GM12878 (cell line): ENCODE measurements at regions not wholly inside any gene's neighbourhood (a gene's known extent, or its start where the extent isn't known, plus 50 kb on each side); places are given as distances from the start of the nearest gene placed in this dataset.

Experiments used
- ATAC-seq: fragments of 200-7000 bp; cut with Tn5 transposase; 3 replicates; pipeline ENCODE4 v1.9.1; 2020; ENCODE audit warnings: mild to moderate bottlenecking, moderate library complexity
- BruUV-seq: library from RNA; stranded (reverse); fragments of 400-500 nt; replicated peaks from 2 replicates; lab custom pipeline; 2021; lab: Mats Ljungman, UMichigan
- CTCF ChIA-PET: fragments of 300-600 bp; sonication (Branson Sonifier 250); formaldehyde crosslinking; extraction: SDS; loops from one replicate; lab custom pipeline; 2021; ENCODE audit warnings: inconsistent platforms; lab: Yijun Ruan, JAX
- POLR2A ChIA-PET: fragments of 350-600 bp; formaldehyde crosslinking; extraction: SDS; loops from one replicate; lab custom pipeline; 2021; ENCODE audit warnings: inconsistent platforms; lab: Charles Lee
- RAD21 ChIA-PET: fragments of 300-600 bp; sonication (Branson Sonifier 250); formaldehyde crosslinking; loops from one replicate; lab custom pipeline; 2023; ENCODE audit warnings: antibody characterized with exemption; ENCODE audit not compliant: unreplicated experiment; lab: Charles Lee
- SMC1A ChIA-PET: fragments of 300-600 bp; sonication (Branson Sonifier 250); formaldehyde crosslinking; loops from one replicate; lab custom pipeline; 2023; ENCODE audit not compliant: unreplicated experiment, uncharacterized antibody; lab: Charles Lee
- DNase-seq: peaks from one replicate; pipeline ENCODE4 v3.0.0-alpha.2; 2011; ENCODE audit warnings: low read depth, low spot score
- FAIRE-seq: peaks from 3 replicates; lab custom pipeline; 2011; peaks lifted over from hg19 to GRCh38; lab: Jason Lieb, UNC
- H2AFZ ChIP-seq: 2 replicates; pipeline ENCODE4 v1.6.0; 2011; ENCODE audit warnings: low read depth, low read length, control low read depth; ENCODE audit not compliant: control insufficient read depth
- H3K27ac ChIP-seq: 2 replicates; pipeline ENCODE4 v1.5.1; 2011; ENCODE audit warnings: control low read depth; ENCODE audit not compliant: control insufficient read depth, insufficient read depth
- H3K27me3 ChIP-seq, 2 experiments: replicated peaks in 1 of 2; 2 replicates each; pipeline versions ENCODE4 v1.6.0 to v1.6.1; 2011; ENCODE audit warnings: low read length in 1 of 2; ENCODE audit not compliant: control insufficient read depth in 2 of 2, insufficient read depth in 2 of 2
- H3K36me3 ChIP-seq, 2 experiments: 2 replicates each; pipeline ENCODE4 v1.5.1; 2011; ENCODE audit warnings: low read length in 1 of 2; ENCODE audit not compliant: control insufficient read depth in 2 of 2, insufficient read depth in 2 of 2
- H3K4me1 ChIP-seq: 2 replicates; pipeline ENCODE4 v1.6.1; 2011; ENCODE audit warnings: mild to moderate bottlenecking, low read length, moderate library complexity, mixed read lengths; ENCODE audit not compliant: control insufficient read depth, insufficient read depth
- H3K4me2 ChIP-seq: 2 replicates; pipeline ENCODE4 v1.6.0; 2011; ENCODE audit warnings: control low read depth; ENCODE audit not compliant: control insufficient read depth, insufficient read depth
- H3K4me3 ChIP-seq: fragments of 200-600 bp; sonication (generic); 2 replicates; pipeline ENCODE4 v1.5.1; 2016
- H3K79me2 ChIP-seq: 2 replicates; pipeline ENCODE4 v1.6.0; 2011; ENCODE audit warnings: low read length; ENCODE audit not compliant: control insufficient read depth, insufficient read depth
- H3K9ac ChIP-seq: 2 replicates; pipeline ENCODE4 v1.8.0; 2011; ENCODE audit warnings: low read length, control low read depth, mixed read lengths; ENCODE audit not compliant: control insufficient read depth, insufficient read depth
- H3K9me3 ChIP-seq: replicated peaks from 3 replicates; pipeline ENCODE4 v1.5.1; 2011; ENCODE audit warnings: mild to moderate bottlenecking, low read length; ENCODE audit not compliant: control insufficient read depth, insufficient read depth
- H4K20me1 ChIP-seq: 2 replicates; pipeline ENCODE4 v1.6.0; 2011; ENCODE audit not compliant: control insufficient read depth, insufficient read depth
- CHD4 ChIP-seq: fragments of 200-600 bp; sonication (generic); IDR thresholded peaks from 2 replicates; pipeline ENCODE4 v1.6.1; 2016; ENCODE audit warnings: mild to moderate bottlenecking
- EED ChIP-seq: sonication (generic); IDR thresholded peaks from 2 replicates; pipeline ENCODE4 v1.6.1; 2016; ENCODE audit warnings: antibody characterized with exemption, low read depth
- ETV6 ChIP-seq, 2 experiments: fragments of 450-650 bp in 1 of 2; IDR thresholded peaks in 1 of 2; conservative IDR thresholded peaks in 1 of 2; 2 replicates each; pipeline ENCODE4 v1.6.1; 2014; ENCODE audit warnings: antibody characterized with exemption in 1 of 2, borderline replicate concordance in 1 of 2, low read depth in 1 of 2, mild to moderate bottlenecking in 1 of 2, moderate library complexity in 1 of 2
- GATAD2B ChIP-seq: fragments of 450-650 bp; conservative IDR thresholded peaks from 2 replicates; pipeline ENCODE4 v1.6.1; 2017; ENCODE audit warnings: low read depth, mild to moderate bottlenecking, moderate library complexity
- HCFC1 ChIP-seq: fragments of 150-350 bp; IDR thresholded peaks from 2 replicates; pipeline ENCODE4 v1.6.1; 2014; ENCODE audit warnings: low read length
- HDAC2 ChIP-seq: fragments of 200-600 bp; sonication (generic); IDR thresholded peaks from 2 replicates; pipeline ENCODE4 v1.6.1; 2017
- IRF4 ChIP-seq: IDR thresholded peaks from 2 replicates; pipeline ENCODE4 v1.6.1; 2011; ENCODE audit warnings: low read depth, low read length
- JUND ChIP-seq: IDR thresholded peaks from 2 replicates; pipeline ENCODE4 v1.6.1; 2012; ENCODE audit warnings: low read depth, mild to moderate bottlenecking, low read length, improper control_type of control experiment, moderate library complexity
- KAT2A ChIP-seq: conservative IDR thresholded peaks from 2 replicates; pipeline ENCODE4 v1.6.1; 2011; ENCODE audit warnings: low read depth, low read length; ENCODE audit not compliant: control insufficient read depth
- KDM1A ChIP-seq: fragments of 200-600 bp; sonication (generic); IDR thresholded peaks from 2 replicates; pipeline ENCODE4 v1.6.1; 2016; ENCODE audit warnings: borderline replicate concordance
- NR2F1 ChIP-seq: fragments of 450-650 bp; conservative IDR thresholded peaks from 2 replicates; pipeline ENCODE4 v1.6.1; 2017; ENCODE audit warnings: mild to moderate bottlenecking
- PAX5 ChIP-seq: IDR thresholded peaks from 2 replicates; pipeline ENCODE4 v1.6.1; 2011; ENCODE audit warnings: low read depth, low read length, borderline replicate concordance
- PAX8 ChIP-seq: fragments of 450-650 bp; IDR thresholded peaks from 2 replicates; pipeline ENCODE4 v1.6.1; 2017; ENCODE audit warnings: mild to moderate bottlenecking, moderate library complexity
- POLR2AphosphoS5 ChIP-seq: IDR thresholded peaks from 2 replicates; pipeline ENCODE4 v1.6.1; 2011; ENCODE audit warnings: mild to moderate bottlenecking, low read length, inconsistent platforms
- RAD21 ChIP-seq: IDR thresholded peaks from 2 replicates; pipeline ENCODE4 v1.6.1; 2011; ENCODE audit warnings: mild to moderate bottlenecking, low read depth, low read length, moderate library complexity; ENCODE audit not compliant: insufficient read depth
- SIN3A ChIP-seq: IDR thresholded peaks from 2 replicates; pipeline ENCODE4 v1.6.1; 2012; ENCODE audit warnings: low read depth, low read length, improper control_type of control experiment
- SMAD1 ChIP-seq: fragments of 450-650 bp; IDR thresholded peaks from 2 replicates; pipeline ENCODE4 v1.6.1; 2018; ENCODE audit warnings: mild to moderate bottlenecking, low read depth; ENCODE audit not compliant: partially characterized antibody
- STAT1 ChIP-seq: fragments of 450-650 bp; conservative IDR thresholded peaks from 2 replicates; pipeline ENCODE4 v1.6.1; 2014; ENCODE audit warnings: antibody characterized with exemption, mild to moderate bottlenecking
- SUPT20H ChIP-seq: IDR thresholded peaks from 2 replicates; pipeline ENCODE4 v1.6.1; 2011; ENCODE audit warnings: low read depth, mild to moderate bottlenecking, low read length, moderate library complexity, borderline replicate concordance; ENCODE audit not compliant: control insufficient read depth
- WGBS: methylation state at CpG from one replicate; pipeline ENCODE4 v1.1.6; 2016; ENCODE audit warnings: low lambda C conversion rate; ENCODE audit not compliant: insufficient replicate concordance, insufficient coverage; ENCODE audit errors: missing lambda C conversion rate; 5-methylcytosine and 5-hydroxymethylcytosine counted together
- in situ Hi-C: fragments of 300-500 bp; cut with MboI; formaldehyde crosslinking; loops from 9 replicates; pipeline ENCODE4 v1.14.3; 2018; ENCODE audit warnings: mixed read lengths
- intact Hi-C: fragments of 100-400 bp; cut with micrococcal nuclease; formaldehyde crosslinking; loops from one replicate; pipeline ENCODE4 v1.14.2; 2022; ENCODE audit not compliant: unreplicated experiment
- TF ChIP-seq, protein P1 (sequence below): fragments of 450-650 bp; IDR thresholded peaks from 2 replicates; pipeline ENCODE4 v1.6.1; 2014; ENCODE audit warnings: mild to moderate bottlenecking
- TF ChIP-seq, protein P2 (sequence below): IDR thresholded peaks from 2 replicates; pipeline ENCODE4 v1.6.1; 2011; ENCODE audit warnings: borderline replicate concordance, low read depth, mild to moderate bottlenecking, moderate library complexity, mixed read lengths, low read length; ENCODE audit not compliant: insufficient read depth; ENCODE audit errors: extremely low read length
- TF ChIP-seq, protein P3 (sequence below): fragments of 450-650 bp; IDR thresholded peaks from 2 replicates; pipeline ENCODE4 v1.6.1; 2016; ENCODE audit warnings: mild to moderate bottlenecking

GRCh38 chr20:40579701-40580100, 109.3 kb downstream of the MAFB start (continued):
- TF ChIP-seq PAX5 (no peak), IRF4 (no peak), SUPT20H (no peak), EED (no peak), HDAC2 (no peak)
- TF ChIP-seq, protein P1, sequence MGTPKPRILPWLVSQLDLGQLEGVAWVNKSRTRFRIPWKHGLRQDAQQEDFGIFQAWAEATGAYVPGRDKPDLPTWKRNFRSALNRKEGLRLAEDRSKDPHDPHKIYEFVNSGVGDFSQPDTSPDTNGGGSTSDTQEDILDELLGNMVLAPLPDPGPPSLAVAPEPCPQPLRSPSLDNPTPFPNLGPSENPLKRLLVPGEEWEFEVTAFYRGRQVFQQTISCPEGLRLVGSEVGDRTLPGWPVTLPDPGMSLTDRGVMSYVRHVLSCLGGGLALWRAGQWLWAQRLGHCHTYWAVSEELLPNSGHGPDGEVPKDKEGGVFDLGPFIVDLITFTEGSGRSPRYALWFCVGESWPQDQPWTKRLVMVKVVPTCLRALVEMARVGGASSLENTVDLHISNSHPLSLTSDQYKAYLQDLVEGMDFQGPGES = no peak
- TF ChIP-seq, protein P2, sequence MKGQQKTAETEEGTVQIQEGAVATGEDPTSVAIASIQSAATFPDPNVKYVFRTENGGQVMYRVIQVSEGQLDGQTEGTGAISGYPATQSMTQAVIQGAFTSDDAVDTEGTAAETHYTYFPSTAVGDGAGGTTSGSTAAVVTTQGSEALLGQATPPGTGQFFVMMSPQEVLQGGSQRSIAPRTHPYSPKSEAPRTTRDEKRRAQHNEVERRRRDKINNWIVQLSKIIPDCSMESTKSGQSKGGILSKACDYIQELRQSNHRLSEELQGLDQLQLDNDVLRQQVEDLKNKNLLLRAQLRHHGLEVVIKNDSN = no peak

GRCh38 chr20:40578961-40579360, 110.1 kb downstream of the MAFB start:
- TF ChIP-seq GATAD2B (no peak), KAT2A (no peak), SIN3A (no peak), ETV6 (conservative IDR thresholded peaks at IDR 0.05 in 1 of 2, IDR thresholded peaks at IDR 0.05 in 1 of 2; ENCODE audit: borderline replicate concordance in 1 of 2, low read depth in 1 of 2) (no peak), JUND (no peak), RAD21 (no peak), HCFC1 (no peak), KDM1A (no peak), POLR2AphosphoS5 (no peak), NR2F1 (no peak), PAX8 (no peak), CHD4 (no peak), STAT1 (no peak), SMAD1 (no peak)
- TF ChIP-seq, protein P3, sequence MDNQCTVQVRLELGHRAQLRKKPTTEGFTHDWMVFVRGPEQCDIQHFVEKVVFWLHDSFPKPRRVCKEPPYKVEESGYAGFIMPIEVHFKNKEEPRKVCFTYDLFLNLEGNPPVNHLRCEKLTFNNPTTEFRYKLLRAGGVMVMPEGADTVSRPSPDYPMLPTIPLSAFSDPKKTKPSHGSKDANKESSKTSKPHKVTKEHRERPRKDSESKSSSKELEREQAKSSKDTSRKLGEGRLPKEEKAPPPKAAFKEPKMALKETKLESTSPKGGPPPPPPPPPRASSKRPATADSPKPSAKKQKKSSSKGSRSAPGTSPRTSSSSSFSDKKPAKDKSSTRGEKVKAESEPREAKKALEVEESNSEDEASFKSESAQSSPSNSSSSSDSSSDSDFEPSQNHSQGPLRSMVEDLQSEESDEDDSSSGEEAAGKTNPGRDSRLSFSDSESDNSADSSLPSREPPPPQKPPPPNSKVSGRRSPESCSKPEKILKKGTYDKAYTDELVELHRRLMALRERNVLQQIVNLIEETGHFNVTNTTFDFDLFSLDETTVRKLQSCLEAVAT = no peak
- TF ChIP-seq, all 136 proteins: peak for 0
- in situ Hi-C loops (no loop called here), intact Hi-C loops (no loop called here)
- Histone ChIP-seq H3K9me3 (no peaks in the 10 kb centered on the region), H4K20me1 (no peaks in the 10 kb centered on the region), H3K79me2 (no peaks in the 10 kb centered on the region), H3K9ac (no peak overlapping the region), H3K4me3 (no peak overlapping the region), H3K4me2 (no peak overlapping the region), H3K36me3 (no peaks in the 10 kb centered on the region), H3K27me3 (no peaks in the 10 kb centered on the region), H3K27ac (no peak overlapping the region), H3K4me1 (no peaks in the 10 kb centered on the region), H2AFZ (no peak overlapping the region)
- RAD21 ChIA-PET = no interaction called here
- 1% methylated on average over 4 of the region's 4 CpGs for whole genome bisulfite sequencing
- no TSS peak for BruUV-seq
- DNase-seq = no peak
- POLR2A ChIA-PET = no interaction called here
- SMC1A ChIA-PET = no interaction called here
- no peak for ATAC-seq
- CTCF ChIA-PET = no interaction called here
- no peak for FAIRE-seq
